Kidney epithelial cell (primary cell): ENCODE measurements at regions not wholly inside any gene's neighbourhood (a gene's known extent, or its start where the extent isn't known, plus 50 kb on each side); places are given as distances from the start of the nearest gene placed in this dataset.
"Not testable (repeated sequence)": the region's sequence is repeated elsewhere in the genome, so short reads cannot be mapped to it uniquely, and the experiment has no call there.

Experiments
- DNase-seq: peaks from one replicate; pipeline ENCODE4 v3.0.0-alpha.2; 2010; ENCODE audit warnings: low read depth
- H3K27me3 ChIP-seq: 2 replicates; pipeline ENCODE4 v1.6.0; 2011; ENCODE audit warnings: low read length; ENCODE audit not compliant: control insufficient read depth, insufficient read depth
- H3K36me3 ChIP-seq: 2 replicates; pipeline ENCODE4 v1.5.1; 2011; ENCODE audit warnings: low read length; ENCODE audit not compliant: control insufficient read depth, insufficient read depth
- H3K4me3 ChIP-seq: 2 replicates; pipeline ENCODE4 v1.5.1; 2011; ENCODE audit warnings: low read depth, mild to moderate bottlenecking, control low read depth, low read length
- CTCF ChIP-seq: IDR thresholded peaks from 2 replicates; pipeline ENCODE4 v1.5.1; 2011; ENCODE audit warnings: mild to moderate bottlenecking, moderate library complexity, low read length, control low read depth, inconsistent platforms; ENCODE audit not compliant: insufficient read depth, poor library complexity, severe bottlenecking

GRCh38 chr15:100732211-100733055 is 130.0 kb downstream of the ASB7 start:
- Histone ChIP-seq H3K27me3 (no peaks in the 10 kb centered on the region), H3K4me3 (no peak overlapping the region), H3K36me3 (no peaks in the 10 kb centered on the region)
- no peak for TF ChIP-seq CTCF
- DNase-seq, result no peak

- Histone ChIP-seq H3K4me3 (no peak overlapping the region), H3K27me3 (no peaks in the 10 kb centered on the region), H3K36me3 (no peaks in the 10 kb centered on the region)
- TF ChIP-seq CTCF, result no peak
- DNase-seq, result no peak
These were observed 130.9 kb downstream of the ASB7 start for GRCh38 chr15:100733101-100733842.

- not testable (repeated sequence) for DNase-seq, H3K36me3 ChIP-seq, H3K27me3 ChIP-seq, H3K4me3 ChIP-seq
These were observed 131.4 kb downstream of the ASB7 start for GRCh38 chr15:100733843-100734185.

- no peak for DNase-seq
- no peak for TF ChIP-seq CTCF
- Histone ChIP-seq H3K36me3 (no peaks in the 10 kb centered on the region), H3K4me3 (no peak overlapping the region), H3K27me3 (no peaks in the 10 kb centered on the region)
These were observed 132.2 kb downstream of the ASB7 start for GRCh38 chr15:100734586-100734985.

GRCh38 chr15:100735129-100736053 is 133.0 kb downstream of the ASB7 start:
- TF ChIP-seq CTCF, result no peak
- H3K36me3 ChIP-seq, result no peaks in the 10 kb centered on the region

GRCh38 chr15:100737214-100737613 is 134.8 kb downstream of the ASB7 start:
- H3K4me3 ChIP-seq, result no peak overlapping the region
- no peak for DNase-seq
- H3K27me3 ChIP-seq, result no peaks in the 10 kb centered on the region
- no peaks in the 10 kb centered on the region for H3K36me3 ChIP-seq
- TF ChIP-seq CTCF, result no peak

More at GRCh38 chr15:100735129-100736053, 133.0 kb downstream of the ASB7 start:
- DNase-seq, result no peak
- Histone ChIP-seq H3K4me3 (no peak overlapping the region), H3K27me3 (no peaks in the 10 kb centered on the region)
